Glomerular visceral epithelial cell (primary cell): ENCODE measurements at regions not wholly inside any gene's neighbourhood (a gene's known extent, or its start where the extent isn't known, plus 50 kb on each side); places are given as distances from the start of the nearest gene placed in this dataset.

Experiments used
- DNase-seq: peaks from one replicate; pipeline ENCODE4 v3.0.0-alpha.2; 2016; ENCODE audit errors: extremely low spot score

DNA sequence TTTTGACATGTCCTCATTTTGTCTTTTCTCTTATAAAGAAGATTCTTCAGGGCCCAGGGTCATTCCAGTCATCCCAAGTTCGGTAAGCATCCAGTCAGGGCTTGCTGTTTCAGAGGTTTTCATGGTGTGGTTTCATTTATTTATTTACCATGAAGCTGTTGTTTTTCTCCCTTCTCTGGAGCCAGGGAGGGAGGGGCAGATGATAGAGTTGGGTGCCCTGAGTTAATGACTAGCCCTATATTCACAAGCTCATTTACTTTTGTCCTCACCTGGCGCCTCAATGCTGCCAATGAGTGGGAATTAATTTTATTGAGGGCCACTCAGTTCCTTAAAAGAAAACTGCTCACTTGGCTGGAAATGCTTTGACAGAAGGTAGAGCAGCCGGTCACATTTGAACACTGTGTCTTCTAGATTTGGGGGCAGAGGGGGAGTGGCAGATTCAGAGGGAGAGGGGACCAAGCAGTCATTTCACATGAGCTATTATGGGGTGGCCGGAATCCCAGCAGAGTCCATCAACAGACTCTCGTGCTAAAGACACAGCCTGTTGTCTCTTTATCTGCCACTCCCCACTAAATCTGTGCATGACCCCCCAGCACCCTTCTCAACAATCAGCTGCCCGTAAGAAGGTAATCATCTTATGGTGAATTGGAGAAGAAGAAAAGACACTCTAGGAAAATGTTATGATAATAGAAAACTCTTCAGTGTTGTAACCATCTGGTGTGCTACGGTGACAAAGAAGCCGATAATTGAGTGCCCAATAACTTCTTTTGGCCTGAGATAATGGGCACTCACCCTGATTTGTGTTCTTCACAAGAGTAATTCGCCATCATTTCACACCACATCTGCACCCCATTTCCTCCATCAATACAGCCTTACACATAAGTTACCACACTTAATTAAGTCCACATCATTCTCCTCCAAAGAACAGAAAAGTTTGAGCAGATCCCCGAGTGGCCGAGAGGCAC is 573.5 kb upstream of the JAG1 start:
- no peak for DNase-seq

DNA sequence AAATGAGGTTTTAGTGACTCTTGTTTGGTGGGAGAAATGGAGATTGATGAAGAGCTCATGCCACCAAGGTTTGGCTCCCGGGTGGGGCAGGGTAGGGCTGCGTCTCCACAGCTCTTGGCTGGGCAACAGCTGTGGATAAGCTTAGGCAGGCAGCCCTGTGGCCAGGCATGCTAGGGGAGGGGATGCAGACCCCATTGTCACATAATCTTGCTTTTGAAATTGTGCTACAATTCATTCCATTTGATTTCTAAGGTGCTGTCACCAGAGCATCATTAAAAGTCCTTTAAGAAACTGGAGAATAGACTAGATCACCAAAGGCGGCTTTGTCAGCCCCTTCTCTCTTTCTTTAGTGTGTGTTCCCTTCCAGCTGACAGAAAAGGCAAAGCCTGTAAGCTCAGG is 574.2 kb upstream of the JAG1 start:
- no peak for DNase-seq

DNA sequence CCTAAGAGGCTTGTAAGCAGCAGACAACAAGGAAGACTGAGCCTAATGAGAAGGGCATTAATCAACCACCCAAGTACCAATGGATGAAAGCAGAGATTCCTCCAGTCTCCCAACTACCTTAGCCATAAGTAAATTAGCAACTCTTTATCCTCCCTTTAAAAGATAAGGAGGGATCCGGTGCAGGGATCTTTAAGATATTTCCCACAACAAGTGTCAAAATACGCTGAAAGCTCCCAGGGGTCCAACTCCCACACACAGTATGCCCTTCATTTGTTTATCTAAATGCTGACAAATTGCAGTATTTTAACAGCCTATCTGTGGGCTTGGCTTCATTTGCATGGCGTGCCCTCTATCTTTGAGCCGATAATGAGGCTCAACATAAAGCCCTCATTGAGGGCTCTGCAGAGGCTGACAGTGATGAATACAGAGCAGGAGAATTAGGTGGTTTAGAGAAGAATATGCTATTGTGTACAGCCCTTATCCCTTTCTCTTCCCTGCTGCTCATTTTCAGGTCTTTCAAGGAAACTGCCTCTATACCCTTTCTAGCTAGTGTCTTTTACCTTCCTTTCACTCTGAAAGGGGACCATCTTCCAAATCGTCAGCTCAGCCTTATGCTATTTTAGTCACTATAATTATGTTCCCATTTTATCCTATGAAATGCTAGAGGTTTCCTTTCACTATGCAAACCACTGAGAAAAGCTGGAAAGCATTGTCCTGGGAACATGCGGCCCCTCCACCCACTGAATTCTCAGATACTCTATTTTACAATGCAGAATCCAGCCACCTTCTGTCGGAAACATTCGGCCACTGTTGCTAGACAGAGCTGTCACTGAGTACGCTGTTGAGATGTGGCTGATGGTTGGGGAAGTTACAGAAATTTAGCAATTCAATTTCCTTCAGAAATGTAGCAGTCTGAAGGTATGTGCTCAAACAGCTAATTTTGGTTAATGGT is 575.2 kb upstream of the JAG1 start:
- no peak for DNase-seq

DNA sequence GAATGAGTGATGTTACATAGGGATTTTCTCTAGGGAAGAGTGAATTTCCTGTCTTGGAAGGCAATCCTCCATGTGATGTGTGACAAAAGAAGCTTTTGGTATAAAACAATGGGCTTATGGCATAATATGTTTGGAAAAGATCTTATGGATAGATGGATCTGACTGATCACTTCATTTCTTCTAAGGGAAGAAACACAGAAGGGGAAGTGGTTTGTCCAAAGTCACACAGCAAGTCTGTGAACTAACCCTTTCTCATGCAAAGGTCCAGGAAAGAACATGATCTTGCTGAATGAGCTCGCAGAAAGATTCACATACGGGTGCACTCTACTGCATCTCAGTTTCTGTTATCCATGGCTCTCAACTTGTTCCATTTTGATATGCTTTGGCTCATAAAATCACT is 575.9 kb upstream of the JAG1 start:
- no peak for DNase-seq

DNA sequence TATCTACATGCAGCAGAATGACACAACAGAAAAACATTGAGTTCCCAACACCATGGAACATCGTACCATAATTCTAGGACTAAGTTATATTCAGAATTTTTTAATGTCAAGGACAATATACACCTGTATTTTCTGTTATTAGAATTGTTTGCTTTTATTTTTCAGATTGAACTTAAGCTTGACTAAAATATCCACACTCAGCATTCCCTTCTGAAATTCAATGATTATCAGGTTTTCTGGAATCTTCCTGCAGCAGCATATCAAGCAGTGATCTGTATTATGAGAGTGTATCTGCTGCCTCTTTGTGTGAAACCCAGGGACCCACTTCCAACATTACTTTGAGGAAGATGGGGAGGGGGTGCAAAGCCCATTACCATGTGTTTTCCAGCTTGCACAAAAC is 578.6 kb upstream of the JAG1 start:
- DNase-seq, result no peak

DNA sequence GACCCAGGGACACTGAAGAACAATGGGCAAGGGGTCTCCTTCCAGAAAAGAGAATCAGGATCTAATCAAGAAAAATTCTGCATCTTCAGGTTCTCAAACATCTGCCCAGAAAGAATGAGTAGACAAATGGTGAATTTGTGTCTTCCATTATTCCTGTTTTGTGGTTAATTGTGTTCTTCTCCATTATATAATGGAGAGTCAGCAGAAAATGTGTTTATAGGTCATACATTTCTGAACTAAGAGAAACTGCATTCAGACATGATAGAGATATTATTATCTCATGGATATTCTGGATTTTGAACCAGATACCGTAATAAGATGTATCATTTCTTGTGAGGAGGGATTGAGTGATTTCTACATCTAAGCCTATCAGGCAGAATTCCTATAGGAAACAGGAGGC is 581.7 kb upstream of the JAG1 start:
- DNase-seq, result no peak

DNA sequence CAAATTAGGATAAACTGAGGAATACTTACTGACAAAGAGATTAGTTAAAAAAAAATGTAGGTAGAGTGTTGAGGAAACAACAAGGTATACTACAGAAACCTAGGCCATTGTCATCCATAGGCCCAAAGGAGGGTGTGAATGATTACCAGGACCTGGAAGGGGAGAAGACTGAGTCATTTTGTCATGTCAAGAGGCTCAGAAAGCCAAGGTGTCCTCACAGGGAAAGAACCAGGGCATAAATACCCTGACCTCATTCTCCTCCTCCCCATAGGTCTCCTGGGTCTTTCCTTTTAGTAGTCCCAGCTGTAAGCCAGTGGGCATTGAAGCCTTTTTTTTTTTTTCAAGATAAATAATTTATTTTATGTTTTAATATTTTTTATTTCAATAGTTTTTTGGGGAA is 582.1 kb upstream of the JAG1 start:
- peak; percentile 40 for DNase-seq

DNA sequence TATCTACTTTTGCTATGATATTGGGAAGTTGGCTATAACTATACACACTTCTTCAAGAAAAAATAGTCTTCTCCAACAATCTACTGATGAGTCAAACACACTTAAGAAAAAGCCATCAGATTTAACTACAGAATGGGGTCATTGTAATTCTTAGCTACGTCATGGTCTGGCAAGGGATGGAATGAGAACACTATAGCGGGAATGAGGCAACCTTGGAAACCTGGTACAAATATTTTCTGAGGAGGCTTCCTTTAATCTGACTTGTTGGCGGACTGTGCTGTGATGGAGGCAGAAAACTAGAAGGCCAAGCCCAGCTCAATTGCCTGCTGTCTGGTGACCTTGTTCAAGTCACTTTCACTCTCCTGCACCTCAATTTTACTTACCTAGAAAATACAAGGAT is 586.8 kb upstream of the JAG1 start:
- peak; percentile 24 for DNase-seq

DNA sequence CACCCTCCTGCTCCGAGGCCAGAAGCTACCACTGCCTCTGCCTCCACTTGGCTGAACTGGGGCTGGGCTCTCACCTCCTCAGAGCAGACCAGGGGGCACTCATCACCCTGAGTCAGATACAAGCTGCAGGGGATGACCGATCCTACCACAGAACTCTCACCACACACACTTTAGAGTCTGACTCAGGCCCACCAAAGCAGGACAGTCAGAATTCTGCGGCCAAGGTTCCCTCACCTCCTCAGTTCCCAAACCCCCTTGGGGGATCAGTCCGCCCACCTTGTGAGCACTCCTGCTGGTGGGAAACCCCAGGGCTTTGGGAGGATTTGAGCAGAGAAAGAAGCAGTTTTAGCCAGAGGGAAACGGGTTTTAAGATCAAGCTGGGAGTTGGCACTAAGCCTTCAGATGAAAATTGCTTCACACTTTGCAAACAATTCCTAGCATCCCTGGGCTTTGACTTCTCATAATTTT is 587.8 kb upstream of the JAG1 start:
- peak; percentile 98 for DNase-seq

DNA sequence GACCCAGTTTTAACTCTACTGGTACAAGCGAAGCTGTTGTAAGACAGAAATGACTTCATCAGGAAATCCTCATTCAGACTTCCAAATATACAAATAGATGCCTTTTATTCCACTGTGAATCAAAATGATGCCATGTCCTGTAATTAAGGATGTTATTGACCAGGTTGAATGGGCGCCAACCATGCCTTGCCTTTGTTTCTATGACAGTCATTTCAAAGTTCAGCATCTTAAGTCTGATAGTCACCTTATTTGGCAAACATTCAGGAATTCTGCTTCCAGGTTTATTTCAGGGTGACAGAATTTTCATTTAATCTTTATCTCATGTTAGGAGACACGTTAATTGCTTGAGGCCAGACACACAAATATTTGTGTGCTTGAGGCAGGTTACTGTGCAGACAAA is 592.8 kb upstream of the JAG1 start:
- DNase-seq, result peak; percentile 39

DNA sequence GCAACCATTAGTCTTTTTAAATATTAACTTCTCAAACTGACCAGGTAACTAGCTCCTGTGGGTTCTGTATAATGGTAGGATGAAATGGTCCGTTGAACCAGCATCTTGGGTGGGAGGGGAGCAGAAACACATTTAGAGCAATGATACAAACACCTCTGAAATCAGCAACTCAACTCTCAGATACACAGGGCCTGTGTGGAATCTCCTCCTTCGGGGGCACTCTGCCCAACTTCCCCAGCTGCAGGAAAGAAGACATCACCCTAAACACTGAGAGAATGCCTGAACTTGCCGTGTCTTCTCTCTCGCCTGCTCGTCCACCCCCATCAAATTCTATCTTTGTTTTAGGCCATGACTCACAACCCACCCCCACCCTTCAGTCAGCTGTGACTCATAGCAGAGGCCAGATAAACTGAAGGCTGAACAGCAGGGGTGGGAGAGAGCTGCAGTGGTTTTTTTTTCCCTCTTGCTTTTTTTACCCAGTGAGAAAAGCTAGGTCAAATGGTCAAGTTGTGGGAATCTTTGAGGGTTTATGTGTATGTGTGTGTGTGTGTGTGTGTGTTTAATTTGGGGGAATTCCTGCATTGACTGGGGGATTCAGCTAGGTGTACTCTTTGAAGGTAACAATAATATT is 593.4 kb upstream of the JAG1 start:
- DNase-seq, result peak; percentile 99

DNA sequence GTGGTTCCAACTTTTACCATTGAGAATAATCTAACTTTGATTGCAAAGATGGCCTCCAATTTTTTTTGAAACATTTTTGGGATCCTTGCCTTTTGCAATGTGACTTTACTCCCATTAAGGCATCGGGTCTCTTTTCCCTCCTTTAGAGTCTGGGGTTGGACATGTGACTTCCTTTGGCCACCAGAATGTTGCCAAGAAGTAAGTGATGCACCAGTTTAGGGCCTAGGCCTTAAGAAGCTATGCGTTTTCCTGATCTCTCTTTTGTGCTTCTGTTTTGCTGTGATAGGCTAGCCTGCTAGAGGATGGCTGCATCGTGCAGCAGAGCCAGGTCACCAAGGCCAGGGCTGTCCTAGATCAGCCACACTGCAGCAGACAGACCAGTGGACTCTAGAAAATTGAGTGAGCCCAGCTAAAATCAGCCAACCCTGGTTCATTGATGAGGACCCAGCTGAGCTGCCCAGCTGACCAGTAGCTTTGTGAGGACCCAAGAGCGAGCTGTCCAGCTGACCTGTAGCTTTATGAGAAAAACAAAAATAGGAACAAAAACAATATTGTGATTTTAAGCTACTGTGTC is 594.0 kb upstream of the JAG1 start:
- DNase-seq, result no peak

DNA sequence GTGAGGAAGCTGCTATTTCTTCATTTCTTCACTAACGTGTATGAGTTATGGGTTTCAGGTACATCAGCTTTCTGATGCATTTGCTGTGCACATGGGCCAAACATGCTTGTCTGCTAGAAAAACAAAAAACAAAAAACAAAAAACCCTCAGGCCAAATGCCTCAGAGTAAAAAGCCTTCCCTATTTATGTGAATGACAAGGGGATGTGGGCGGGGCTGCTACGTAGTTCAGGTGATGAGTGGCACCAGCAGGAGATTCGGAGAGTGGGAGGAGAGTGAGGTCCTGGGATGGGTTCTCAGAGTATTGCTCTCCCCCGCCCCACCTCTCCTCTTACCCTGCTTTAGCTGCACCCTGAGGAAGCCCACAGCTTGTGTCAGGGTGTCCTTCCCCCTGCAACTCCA is 596.8 kb upstream of the JAG1 start:
- no peak for DNase-seq

DNA sequence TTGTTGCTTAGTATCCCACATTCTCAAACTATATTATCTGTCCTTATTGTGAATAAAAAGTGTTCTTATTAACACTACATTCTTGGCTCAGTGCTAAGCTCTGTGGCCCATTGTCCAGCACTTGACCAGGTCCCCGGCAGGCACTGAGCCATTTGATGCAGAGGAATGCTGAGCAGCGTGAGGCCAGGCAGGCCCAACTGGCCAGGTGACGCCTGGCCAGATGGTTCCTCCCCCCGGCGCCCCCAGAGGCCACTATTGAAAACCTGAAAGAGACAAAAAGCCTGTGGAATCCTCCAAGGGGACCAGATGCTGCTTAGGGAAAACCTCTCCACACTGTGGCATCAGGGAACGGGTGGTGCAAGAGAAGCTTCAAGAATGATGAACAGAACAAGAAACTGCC is 597.5 kb upstream of the JAG1 start:
- DNase-seq, result no peak

DNA sequence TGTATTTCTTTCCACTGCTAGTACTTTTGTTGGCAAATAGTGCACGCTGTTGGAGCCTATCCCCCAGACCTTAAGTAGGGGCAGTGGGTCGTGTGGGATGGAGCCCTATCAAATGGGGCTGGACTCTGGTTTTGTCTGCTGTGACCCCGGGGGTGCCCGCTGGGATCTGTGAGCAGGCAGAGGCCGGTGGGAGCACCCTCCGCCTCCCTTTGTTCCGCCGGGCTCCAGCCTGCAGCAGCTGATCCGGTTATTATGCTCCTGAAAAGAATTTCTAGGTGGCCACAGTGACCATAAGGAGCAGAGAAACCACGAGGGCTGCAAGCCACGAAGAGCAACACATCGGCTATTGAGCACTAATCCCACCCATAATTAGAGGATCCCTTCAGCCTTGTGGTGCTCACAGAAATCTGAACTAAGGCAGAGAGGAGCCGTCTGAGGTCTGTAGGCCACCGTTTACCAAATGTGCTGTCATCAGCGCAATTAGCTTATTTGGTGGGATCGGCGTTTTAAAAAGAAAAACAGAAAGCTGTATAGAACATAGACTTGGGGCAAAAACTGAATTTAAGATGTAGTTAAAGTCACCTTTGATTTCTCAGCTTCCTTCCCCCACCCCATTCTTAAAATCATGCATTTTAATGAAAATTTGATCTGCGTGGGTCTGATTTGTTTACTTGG is 598.3 kb upstream of the JAG1 start:
- no peak for DNase-seq

DNA sequence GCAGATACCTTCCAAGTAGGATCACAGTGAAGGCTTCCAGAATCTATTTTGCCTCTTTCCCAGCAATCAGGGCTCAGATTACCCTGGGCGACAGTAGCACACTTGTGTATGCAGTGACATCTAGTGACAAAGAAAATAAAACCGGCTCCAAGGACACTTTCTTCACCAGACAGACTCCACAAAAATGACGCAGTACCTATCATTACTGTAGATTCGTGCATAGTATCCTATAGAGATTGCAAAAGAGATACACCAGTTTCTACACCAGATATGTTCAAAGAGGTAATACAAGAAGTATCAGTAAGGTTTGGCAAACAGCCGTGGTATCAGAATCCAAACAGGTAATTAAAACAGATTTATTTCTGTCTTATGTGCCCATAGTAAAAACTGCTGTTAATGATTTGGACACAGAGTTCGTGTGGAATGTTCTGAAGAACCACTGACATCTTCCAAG is 600.4 kb upstream of the JAG1 start:
- peak; percentile 72 for DNase-seq

DNA sequence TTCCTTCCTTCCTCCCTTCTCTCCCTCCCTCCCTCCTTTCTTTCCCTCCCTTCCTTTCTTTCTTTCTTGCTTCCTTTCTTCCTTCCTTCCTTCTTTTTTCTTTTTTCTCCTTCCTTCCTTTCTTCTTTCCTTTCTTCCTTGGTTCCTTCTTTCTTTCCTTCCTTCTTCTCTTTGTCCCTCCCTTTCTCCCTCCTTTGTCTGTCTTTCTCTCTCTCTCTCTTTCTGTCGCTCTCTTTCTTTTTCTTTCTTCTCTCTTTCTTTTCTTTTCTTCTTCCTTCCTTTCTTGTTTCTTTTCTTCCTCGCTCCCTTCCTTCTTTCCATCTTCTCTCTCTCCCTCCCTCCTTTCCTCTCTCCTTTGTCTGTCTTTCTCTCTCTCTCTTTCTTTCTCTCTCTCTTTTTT is 601.9 kb upstream of the JAG1 start:
- no peak for DNase-seq

DNA sequence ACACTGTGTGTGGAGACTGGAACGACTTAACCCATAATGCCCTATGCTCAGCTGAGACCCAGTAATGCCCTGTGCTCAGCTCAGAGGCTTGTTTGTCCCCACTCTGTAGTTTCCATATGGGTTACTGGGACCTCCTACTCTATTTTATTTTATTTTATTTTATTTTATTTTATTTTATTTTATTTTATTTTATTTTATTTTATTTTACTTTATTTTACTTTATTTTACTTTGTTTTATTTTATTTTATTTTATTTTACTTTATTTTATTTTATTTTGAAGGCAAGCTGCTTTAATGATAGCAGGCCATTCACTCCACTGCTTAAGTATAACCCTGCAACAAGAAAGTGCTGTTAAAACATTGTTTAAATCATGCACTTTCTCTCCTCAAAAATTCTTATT is 603.4 kb upstream of the JAG1 start:
- DNase-seq, result no peak

DNA sequence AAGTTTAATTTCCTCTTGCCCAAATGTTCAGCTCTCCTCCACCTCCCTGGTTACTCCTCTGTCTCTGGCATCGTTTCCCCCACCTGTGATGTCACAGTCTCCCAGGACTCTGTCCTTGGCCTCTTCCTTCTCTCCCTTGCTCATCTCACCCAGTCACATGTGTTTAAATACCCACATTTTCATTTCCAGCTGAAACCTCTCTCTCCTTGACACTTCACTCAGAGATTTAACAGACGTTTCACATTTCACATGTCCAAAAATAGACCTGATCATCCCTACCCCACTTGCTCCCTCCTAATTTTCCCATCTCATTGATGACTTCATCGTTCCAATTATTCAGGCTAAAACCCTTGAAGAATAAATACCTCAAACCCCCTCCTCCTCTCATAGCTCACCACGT is 604.1 kb upstream of the JAG1 start:
- DNase-seq, result no peak

DNA sequence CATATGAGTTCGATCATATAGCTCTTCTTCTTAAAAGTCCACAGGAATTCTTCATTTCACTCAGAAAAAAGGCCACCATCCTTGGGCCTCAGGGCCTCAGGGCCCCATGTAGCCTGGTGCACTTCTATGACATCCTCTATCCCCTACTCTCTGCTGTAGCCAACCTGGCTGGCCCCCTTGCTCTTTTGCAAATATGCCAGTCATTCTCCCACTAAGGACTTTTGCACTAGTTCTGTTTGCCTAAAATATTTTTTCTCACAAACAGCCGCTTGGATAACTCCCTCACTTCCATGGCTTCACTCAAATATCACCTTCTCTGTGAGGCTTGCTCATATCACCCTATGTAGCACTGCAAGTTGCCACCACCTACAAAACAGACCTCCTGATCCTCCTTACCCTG is 604.7 kb upstream of the JAG1 start:
- DNase-seq, result no peak

DNA sequence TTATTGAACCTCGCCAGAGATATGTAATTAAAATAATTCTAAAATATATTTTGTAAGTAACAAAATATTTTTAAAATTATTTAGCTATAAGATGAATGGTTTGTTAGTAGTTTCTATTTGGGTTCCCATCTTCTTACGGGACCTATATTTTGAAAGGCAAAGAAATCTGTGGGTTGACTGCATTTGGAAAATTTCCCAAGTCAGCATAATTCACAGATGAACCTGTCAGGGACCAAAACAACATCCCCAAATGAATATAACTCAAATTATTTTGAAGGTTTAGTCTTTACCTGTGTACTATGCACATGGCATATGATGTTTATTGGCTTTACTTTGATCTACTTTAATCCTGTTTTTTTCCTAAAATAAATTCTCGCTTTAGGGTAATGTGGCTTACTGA is 607.4 kb upstream of the JAG1 start:
- DNase-seq, result no peak
